ENCODE measurements at regions not wholly inside any gene's neighbourhood (a gene's known extent, or its start where the extent isn't known, plus 50 kb on each side); places are given as distances from the start of the nearest gene placed in this dataset.
"Not testable (repeated sequence)": the region's sequence is repeated elsewhere in the genome, so short reads cannot be mapped to it uniquely, and the experiment has no call there.

DNA sequence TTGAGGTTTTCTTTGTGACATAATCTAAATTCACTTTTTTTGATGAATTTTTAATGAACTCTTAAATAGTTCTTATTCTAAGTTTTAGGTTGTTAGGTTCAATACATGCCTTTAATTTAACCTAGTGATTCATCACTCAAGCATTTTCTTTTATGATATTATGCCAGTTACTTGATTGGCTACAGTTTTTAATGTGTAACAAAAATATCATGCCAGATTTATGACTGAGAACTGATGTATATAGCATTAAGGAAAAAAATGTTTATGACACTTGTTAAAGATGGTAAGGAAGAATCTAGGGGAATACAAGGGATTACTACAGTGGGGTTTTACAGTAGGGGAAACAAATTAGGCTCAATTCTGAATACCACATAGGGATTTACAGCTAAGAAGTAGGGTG, 103.1 kb downstream of the VGLL3 start:
- no peak for DNase-seq (ENCODE audit: low read depth)
- TF ChIP-seq, protein P1, sequence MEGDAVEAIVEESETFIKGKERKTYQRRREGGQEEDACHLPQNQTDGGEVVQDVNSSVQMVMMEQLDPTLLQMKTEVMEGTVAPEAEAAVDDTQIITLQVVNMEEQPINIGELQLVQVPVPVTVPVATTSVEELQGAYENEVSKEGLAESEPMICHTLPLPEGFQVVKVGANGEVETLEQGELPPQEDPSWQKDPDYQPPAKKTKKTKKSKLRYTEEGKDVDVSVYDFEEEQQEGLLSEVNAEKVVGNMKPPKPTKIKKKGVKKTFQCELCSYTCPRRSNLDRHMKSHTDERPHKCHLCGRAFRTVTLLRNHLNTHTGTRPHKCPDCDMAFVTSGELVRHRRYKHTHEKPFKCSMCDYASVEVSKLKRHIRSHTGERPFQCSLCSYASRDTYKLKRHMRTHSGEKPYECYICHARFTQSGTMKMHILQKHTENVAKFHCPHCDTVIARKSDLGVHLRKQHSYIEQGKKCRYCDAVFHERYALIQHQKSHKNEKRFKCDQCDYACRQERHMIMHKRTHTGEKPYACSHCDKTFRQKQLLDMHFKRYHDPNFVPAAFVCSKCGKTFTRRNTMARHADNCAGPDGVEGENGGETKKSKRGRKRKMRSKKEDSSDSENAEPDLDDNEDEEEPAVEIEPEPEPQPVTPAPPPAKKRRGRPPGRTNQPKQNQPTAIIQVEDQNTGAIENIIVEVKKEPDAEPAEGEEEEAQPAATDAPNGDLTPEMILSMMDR (IDR thresholded peaks at IDR 0.05; ENCODE audit: low read depth, low read length, missing control alignments): no peak
- no peak overlapping the region for H3K4me3 ChIP-seq (ENCODE audit: low read depth, low read length)
- in situ Hi-C loops (cut with HindIII; ENCODE audit: low sequenced_read_pairs): no loop called here

DNA sequence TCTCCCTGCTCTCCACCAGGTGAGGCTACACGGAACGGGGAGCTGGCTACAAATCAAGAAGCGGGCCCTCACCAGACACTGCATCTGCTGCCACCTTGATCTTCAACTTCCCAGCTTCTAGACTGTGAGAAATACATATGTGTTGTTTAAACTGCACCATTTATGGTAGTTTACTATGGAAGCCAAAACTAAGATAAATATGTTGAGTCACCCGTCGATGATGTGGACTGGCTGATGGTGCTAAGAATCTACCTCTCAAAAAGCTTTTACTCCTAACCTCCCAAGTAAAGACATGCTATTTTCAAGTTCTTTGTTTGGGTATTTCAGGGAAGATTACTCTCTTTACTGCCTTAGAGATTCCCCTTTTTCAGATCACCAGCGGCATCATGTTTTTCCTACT, 110.9 kb downstream of the VGLL3 start:
- no peak for DNase-seq (ENCODE audit: low read depth)
- in situ Hi-C loops (cut with HindIII; ENCODE audit: low sequenced_read_pairs): no loop called here
- no peak overlapping the region for H3K4me3 ChIP-seq (ENCODE audit: low read depth, low read length)
- TF ChIP-seq, protein P1 (IDR thresholded peaks at IDR 0.05; ENCODE audit: low read depth, low read length, missing control alignments): no peak

DNA sequence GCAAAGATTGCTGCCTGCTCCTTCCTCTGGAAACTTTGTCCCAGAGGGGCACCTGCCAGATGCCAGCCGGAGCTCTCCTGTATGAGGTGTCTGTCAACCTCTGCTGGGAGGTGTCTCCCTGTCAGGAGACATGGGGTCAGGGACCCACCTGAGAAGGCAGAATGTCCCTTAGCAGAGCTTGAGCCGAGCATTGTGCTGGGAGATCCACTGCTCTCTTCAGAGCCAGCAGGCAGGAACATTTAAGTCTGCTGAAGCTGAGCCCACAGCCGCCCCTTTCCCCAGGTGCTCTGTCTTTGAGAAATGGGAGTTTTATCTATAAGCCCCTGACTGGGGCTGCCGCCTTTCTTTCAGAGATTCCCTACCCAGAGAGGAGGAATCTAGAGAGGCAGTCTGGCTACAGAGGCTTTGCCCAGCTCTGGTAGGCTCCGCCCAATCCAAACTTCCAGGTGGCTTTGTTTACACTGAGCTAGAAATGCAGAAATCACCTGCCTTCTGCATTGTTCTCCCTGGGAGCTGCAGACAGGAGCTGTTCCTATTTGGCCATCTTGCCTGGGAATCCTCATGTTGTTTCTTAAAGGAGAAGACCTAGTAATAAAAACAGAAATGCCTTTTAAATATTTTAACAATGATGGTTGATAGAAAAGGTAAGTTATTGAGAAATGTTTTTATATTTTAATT, 114.3 kb downstream of the VGLL3 start:
- DNase-seq (ENCODE audit: low read depth); H3K4me3 ChIP-seq (ENCODE audit: low read depth, low read length); in situ Hi-C loops (cut with HindIII; ENCODE audit: low sequenced_read_pairs): not testable (repeated sequence)

DNA sequence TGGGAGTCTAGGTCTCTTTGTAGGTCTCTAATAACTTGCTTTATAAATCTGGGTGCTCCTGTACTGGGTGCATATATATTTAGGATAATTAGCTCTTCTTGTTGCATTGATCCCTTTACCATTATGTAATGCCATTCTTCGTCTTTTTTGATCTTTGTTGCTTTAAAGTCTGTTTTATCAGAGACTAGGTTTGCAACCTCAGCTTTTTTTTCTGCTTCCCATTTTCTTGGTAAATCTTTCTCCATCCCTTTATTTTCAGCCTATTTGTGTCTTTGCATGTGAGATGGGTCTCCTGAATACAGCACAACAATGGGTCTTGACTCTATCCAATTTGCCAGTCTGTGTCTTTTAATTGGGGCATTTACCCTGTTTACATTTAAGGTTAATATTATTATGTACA, 116.2 kb downstream of the VGLL3 start:
- DNase-seq (ENCODE audit: low read depth); H3K4me3 ChIP-seq (ENCODE audit: low read depth, low read length); in situ Hi-C loops (cut with HindIII; ENCODE audit: low sequenced_read_pairs): not testable (repeated sequence)

DNA sequence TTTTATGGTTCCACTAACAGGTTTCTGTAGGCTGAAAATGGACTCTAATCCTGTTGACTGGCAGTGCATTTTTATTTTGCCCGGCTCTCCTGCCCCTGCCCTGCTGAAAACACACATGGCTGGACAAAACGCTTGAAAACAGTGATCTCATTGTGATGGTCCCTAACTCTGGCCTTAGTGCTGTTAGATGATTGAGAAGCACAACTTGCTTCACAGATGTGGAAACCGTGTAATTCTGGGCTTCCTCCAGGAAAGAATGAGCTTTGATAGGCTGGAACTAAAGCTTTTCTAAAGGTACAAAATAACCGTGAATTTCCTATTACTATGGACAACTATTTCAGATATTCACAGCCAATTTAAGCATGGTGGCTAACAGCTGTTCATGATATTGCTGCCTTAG, 121.4 kb downstream of the VGLL3 start:
- peak; percentile 31 for DNase-seq (ENCODE audit: low read depth)

DNA sequence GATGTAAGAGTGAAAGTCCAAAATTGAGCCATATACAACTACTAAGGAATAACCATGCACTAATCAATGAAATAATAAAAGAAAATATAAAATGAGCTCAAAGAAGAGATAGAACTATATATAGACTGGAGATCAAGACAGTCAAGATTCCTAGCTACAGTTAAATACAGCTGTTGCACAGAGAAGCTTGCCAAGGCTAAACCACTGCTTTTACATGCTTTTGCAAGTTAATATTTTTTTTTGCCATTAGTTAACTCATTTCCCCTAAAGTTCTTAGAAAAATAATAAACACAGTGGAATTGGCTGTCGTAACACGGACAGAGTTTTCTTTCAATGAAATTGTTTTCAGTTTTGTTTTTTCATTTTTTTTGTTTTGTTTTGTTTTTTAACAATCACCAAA, 123.0 kb downstream of the VGLL3 start:
- no peak overlapping the region for H3K4me3 ChIP-seq (ENCODE audit: low read depth, low read length)
- in situ Hi-C loops (cut with HindIII; ENCODE audit: low sequenced_read_pairs): no loop called here
- peak; percentile 43 for DNase-seq (ENCODE audit: low read depth)
- TF ChIP-seq, protein P1 (IDR thresholded peaks at IDR 0.05; ENCODE audit: low read depth, low read length, missing control alignments): no peak

More for the DNA sequence above, 121.4 kb downstream of the VGLL3 start:
- TF ChIP-seq, protein P1 (IDR thresholded peaks at IDR 0.05; ENCODE audit: low read depth, low read length, missing control alignments): no peak
- in situ Hi-C loops (cut with HindIII; ENCODE audit: low sequenced_read_pairs): no loop called here
- H3K4me3 ChIP-seq (ENCODE audit: low read depth, low read length): no peak overlapping the region

DNA sequence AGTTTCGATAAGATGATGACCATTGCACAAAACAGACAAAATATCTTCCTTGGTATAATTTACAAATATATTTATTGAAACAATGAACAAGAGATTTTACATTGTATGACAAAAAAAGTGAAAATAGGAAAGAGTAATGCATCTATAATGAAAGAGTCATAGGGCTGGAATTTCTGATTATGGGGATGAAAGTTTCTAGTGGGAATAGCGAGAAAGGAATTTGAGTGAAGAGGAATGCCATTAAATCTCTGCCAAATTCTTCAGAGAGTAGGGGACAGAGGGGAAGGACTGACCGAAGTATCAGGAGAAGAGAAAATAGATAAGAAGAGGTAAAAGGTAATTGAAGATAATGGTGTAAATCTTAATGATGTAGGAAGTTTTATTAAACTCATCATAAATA, 125.4 kb downstream of the VGLL3 start:
- no peak overlapping the region for H3K4me3 ChIP-seq (ENCODE audit: low read depth, low read length)
- DNase-seq (ENCODE audit: low read depth): peak; percentile 20
- in situ Hi-C loops (cut with HindIII; ENCODE audit: low sequenced_read_pairs): no loop called here
- TF ChIP-seq, protein P1 (IDR thresholded peaks at IDR 0.05; ENCODE audit: low read depth, low read length, missing control alignments): no peak

DNA sequence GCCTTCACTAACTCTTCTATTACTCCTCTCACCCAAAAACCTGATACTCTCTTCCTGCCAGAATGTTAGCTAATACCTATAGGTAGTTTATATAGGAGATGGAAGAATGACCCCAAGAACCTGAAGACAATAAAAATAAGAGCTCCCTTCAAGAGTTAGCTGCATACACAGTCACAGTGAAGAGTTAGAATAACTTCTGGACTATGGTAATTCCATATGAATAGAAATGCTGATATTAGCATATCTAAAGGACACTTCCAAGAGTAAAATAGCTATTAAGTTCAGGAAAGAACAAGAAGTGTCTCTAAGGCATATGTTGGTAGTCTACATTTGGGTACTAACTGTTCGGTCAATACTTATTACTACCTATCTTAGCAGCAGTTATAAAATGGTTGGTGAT, 134.2 kb downstream of the VGLL3 start:
- TF ChIP-seq, protein P1 (IDR thresholded peaks at IDR 0.05; ENCODE audit: low read depth, low read length, missing control alignments): no peak
- in situ Hi-C loops (cut with HindIII; ENCODE audit: low sequenced_read_pairs): no loop called here
- no peak overlapping the region for H3K4me3 ChIP-seq (ENCODE audit: low read depth, low read length)
- DNase-seq (ENCODE audit: low read depth): no peak
